GM06990 (cell line): ENCODE measurements at regions not wholly inside any gene's neighbourhood (a gene's known extent, or its start where the extent isn't known, plus 50 kb on each side); places are given as distances from the start of the nearest gene placed in this dataset.

Experiments used
- DNase-seq: peaks from one replicate; pipeline ENCODE4 v3.0.0-alpha.2; 2011; ENCODE audit not compliant: insufficient read length; ENCODE audit errors: extremely low read depth
- H3K27me3 ChIP-seq: replicated peaks from 2 replicates; pipeline ENCODE4 v1.6.0; 2011; ENCODE audit warnings: low read length; ENCODE audit not compliant: control insufficient read depth, insufficient read depth
- H3K36me3 ChIP-seq: 2 replicates; pipeline ENCODE4 v1.5.1; 2011; ENCODE audit warnings: low read length; ENCODE audit not compliant: control insufficient read depth, insufficient read depth
- H3K4me3 ChIP-seq: replicated peaks from 2 replicates; pipeline ENCODE4 v1.5.1; 2011; ENCODE audit warnings: low read depth, mild to moderate bottlenecking, control low read depth, low read length
- CTCF ChIP-seq: IDR thresholded peaks from 2 replicates; pipeline ENCODE4 v1.5.1; 2011; ENCODE audit warnings: low read length, control low read depth, mild to moderate bottlenecking, inconsistent platforms; ENCODE audit not compliant: insufficient read depth, poor library complexity, severe bottlenecking

GRCh38 chr5:25393957-25394356 is 749.2 kb upstream of the CDH10 start:
- no peaks in the 10 kb centered on the region for H3K36me3 ChIP-seq
- no peaks in the 10 kb centered on the region for H3K27me3 ChIP-seq
- H3K4me3 ChIP-seq = no peak overlapping the region
- no peak for TF ChIP-seq CTCF
- no peak for DNase-seq

GRCh38 chr5:25393256-25393655 is 748.5 kb upstream of the CDH10 start:
- no peak for DNase-seq
- no peaks in the 10 kb centered on the region for H3K27me3 ChIP-seq
- H3K4me3 ChIP-seq = no peak overlapping the region
- TF ChIP-seq CTCF = no peak
- H3K36me3 ChIP-seq = no peaks in the 10 kb centered on the region

- no peak for TF ChIP-seq CTCF
- Histone ChIP-seq H3K27me3 (no peaks in the 10 kb centered on the region), H3K4me3 (no peak overlapping the region), H3K36me3 (no peaks in the 10 kb centered on the region)
- no peak for DNase-seq
These were observed 743.2 kb upstream of the CDH10 start for GRCh38 chr5:25387953-25388352.

DNA sequence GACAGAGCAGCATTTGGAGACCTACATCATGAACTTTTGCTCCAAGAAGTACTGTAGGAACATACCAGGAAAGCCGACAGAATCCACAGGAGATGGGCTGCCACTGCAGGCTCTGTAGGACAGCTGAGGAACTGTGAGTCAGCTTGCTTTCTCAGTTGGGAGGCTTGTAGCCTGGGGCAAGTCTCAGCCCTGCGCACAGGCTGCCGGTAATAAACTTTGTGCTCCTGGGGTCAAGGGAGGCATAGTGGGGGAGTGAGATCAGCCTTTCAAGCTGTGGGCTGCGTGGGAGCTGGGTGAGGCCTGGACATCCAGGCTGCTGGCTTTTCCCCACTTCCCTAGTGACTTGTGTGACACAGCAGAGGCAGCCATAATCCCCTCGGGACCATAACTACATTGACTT is 718.0 kb upstream of the CDH10 start:
- Histone ChIP-seq H3K27me3 (no peaks in the 10 kb centered on the region), H3K4me3 (no peak overlapping the region), H3K36me3 (no peaks in the 10 kb centered on the region)
- TF ChIP-seq CTCF = no peak
- DNase-seq = no peak

DNA sequence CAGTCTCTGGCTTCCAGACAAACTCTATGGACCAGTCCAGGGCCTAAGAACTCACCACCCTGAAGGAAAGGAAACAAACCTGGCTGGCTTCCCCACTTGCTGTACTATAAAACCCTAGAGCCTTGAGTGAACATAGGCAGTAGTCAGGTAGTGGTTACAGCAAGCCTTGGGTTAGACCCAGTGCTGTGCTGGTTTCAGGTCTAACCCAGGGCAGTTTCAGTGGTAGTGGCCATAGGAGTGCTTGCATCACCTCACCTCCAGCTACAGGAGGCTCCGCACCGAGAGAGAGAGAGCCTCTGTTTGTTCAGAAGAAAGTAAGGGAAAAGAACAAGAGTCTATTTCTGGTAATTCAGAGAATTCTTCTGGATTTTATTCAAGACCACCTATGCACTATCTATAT is 714.1 kb upstream of the CDH10 start:
- H3K36me3 ChIP-seq = no peaks in the 10 kb centered on the region
- no peak overlapping the region for H3K4me3 ChIP-seq
- no peak for TF ChIP-seq CTCF
- no peak for DNase-seq
- no peaks in the 10 kb centered on the region for H3K27me3 ChIP-seq

GRCh38 chr5:25357605-25358004 is 712.8 kb upstream of the CDH10 start:
- DNase-seq = no peak
- Histone ChIP-seq H3K36me3 (no peaks in the 10 kb centered on the region), H3K4me3 (no peak overlapping the region), H3K27me3 (no peaks in the 10 kb centered on the region)
- TF ChIP-seq CTCF = no peak
